Testis (tissue), 2 donors: ENCODE measurements at regions not wholly inside any gene's neighbourhood (a gene's known extent, or its start where the extent isn't known, plus 50 kb on each side); places are given as distances from the start of the nearest gene placed in this dataset.
"Not testable (repeated sequence)": the region's sequence is repeated elsewhere in the genome, so short reads cannot be mapped to it uniquely, and the experiment has no call there.

ENCODE experiments used
- CTCF ChIP-seq, 3 experiments: fragments of 450-650 bp in 2 of 3; fragments of 200-600 bp in 1 of 3; sonication (generic) in 1 of 3; IDR thresholded peaks; one replicate each; pipeline ENCODE4 v1.5.1; 2016 to 2019; ENCODE audit warnings: antibody characterized with exemption in 3 of 3, mild to moderate bottlenecking in 2 of 3, moderate library complexity in 1 of 3
- POLR2A ChIP-seq: fragments of 450-650 bp; IDR thresholded peaks from one replicate; pipeline ENCODE4 v1.6.1; 2017; ENCODE audit warnings: antibody characterized with exemption, mild to moderate bottlenecking, moderate library complexity

DNA sequence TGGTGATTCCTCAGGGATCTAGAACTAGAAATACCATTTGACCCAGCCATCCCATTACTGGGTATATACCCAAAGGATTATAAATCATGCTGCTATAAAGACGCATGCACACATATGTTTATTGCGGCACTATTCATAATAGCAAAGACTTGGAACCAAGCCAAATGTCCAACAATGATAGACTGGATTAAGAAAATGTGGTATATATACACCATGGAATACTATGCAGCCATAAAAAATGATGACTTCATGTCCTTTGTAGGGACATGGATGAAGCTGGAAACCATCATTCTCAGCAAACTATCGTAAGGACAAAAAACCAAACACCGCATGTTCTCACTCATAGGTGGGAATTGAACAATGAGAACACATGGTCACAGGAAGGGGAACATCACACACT, 67.9 kb upstream of the ZEB1 start:
- TF ChIP-seq POLR2A; CTCF (IDR thresholded peaks at IDR 0.05): not testable (repeated sequence)
